AG04449 (cell line): ENCODE measurements at regions not wholly inside any gene's neighbourhood (a gene's known extent, or its start where the extent isn't known, plus 50 kb on each side); places are given as distances from the start of the nearest gene placed in this dataset.
"Not testable (repeated sequence)": the region's sequence is repeated elsewhere in the genome, so short reads cannot be mapped to it uniquely, and the experiment has no call there.

Experiments used
- CTCF ChIA-PET: fragments of 350-600 bp; formaldehyde crosslinking; extraction: SDS; loops from one replicate; lab custom pipeline; 2021; ENCODE audit warnings: antibody characterized with exemption; lab: Yijun Ruan, JAX
- POLR2A ChIA-PET: fragments of 400-600, 350-600 bp; formaldehyde crosslinking; extraction: SDS; loops from one replicate; lab custom pipeline; 2020; ENCODE audit warnings: antibody characterized with exemption, inconsistent platforms; lab: Yijun Ruan, JAX
- DNase-seq: peaks from one replicate; pipeline ENCODE4 v3.0.0-alpha.2; 2010; ENCODE audit warnings: low read depth, low spot score
- H3K4me3 ChIP-seq: 2 replicates; pipeline ENCODE4 v1.5.1; 2011; ENCODE audit warnings: low read depth, mild to moderate bottlenecking, control low read depth, low read length
- CTCF ChIP-seq: IDR thresholded peaks from one replicate; pipeline ENCODE4 v1.5.1; 2011; ENCODE audit warnings: mild to moderate bottlenecking, moderate library complexity, low read length, control low read depth, inconsistent platforms; ENCODE audit not compliant: insufficient read depth; ENCODE audit errors: missing control alignments

GRCh38 chr7:120184866-120185265, 88.1 kb upstream of the KCND2 start:
- CTCF ChIA-PET: interaction anchor here (1.0 kb wide), 1 partner anchor 249 kb away, joined by 3 read pairs; no protein-coding TSS in a partner anchor
- POLR2A ChIA-PET: no interaction called here

GRCh38 chr7:120185940-120186682, 86.9 kb upstream of the KCND2 start:
- no peak overlapping the region for H3K4me3 ChIP-seq
- ChIA-PET CTCF (interaction anchor here (1.0 kb wide), 1 partner anchor 250 kb away, joined by 3 read pairs; no protein-coding TSS in a partner anchor), POLR2A (no interaction called here)
- no peak for DNase-seq
- no peak for TF ChIP-seq CTCF

More at GRCh38 chr7:120184866-120185265, 88.1 kb upstream of the KCND2 start:
- DNase-seq: no peak
- no peak overlapping the region for H3K4me3 ChIP-seq
- no peak for TF ChIP-seq CTCF

GRCh38 chr7:120186688-120187087, 86.3 kb upstream of the KCND2 start:
- no peak for DNase-seq
- TF ChIP-seq CTCF: no peak
- ChIA-PET CTCF (no interaction called here), POLR2A (no interaction called here)
- H3K4me3 ChIP-seq: no peak overlapping the region

GRCh38 chr7:120189623-120190022, 83.4 kb upstream of the KCND2 start:
- TF ChIP-seq CTCF: no peak
- no peak overlapping the region for H3K4me3 ChIP-seq
- POLR2A ChIA-PET: no interaction called here
- CTCF ChIA-PET: no interaction called here
- DNase-seq: no peak

- TF ChIP-seq CTCF: no peak
- DNase-seq: no peak
- ChIA-PET POLR2A (no interaction called here), CTCF (no interaction called here)
- H3K4me3 ChIP-seq: no peak overlapping the region
These were observed 82.9 kb upstream of the KCND2 start for GRCh38 chr7:120190109-120190508.

GRCh38 chr7:120190566-120190965, 82.4 kb upstream of the KCND2 start:
- no peak for TF ChIP-seq CTCF
- CTCF ChIA-PET: no interaction called here
- no peak for DNase-seq
- no peak overlapping the region for H3K4me3 ChIP-seq
- POLR2A ChIA-PET: no interaction called here

- CTCF ChIA-PET, POLR2A ChIA-PET, H3K4me3 ChIP-seq, DNase-seq: not testable (repeated sequence)
These were observed 81.6 kb upstream of the KCND2 start for GRCh38 chr7:120191423-120191822.
